MM.1S (cell line): ENCODE measurements at regions not wholly inside any gene's neighbourhood (a gene's known extent, or its start where the extent isn't known, plus 50 kb on each side); places are given as distances from the start of the nearest gene placed in this dataset.

Experiments used
- CTCF ChIP-seq: fragments of 300-600 bp; sonication (generic); IDR thresholded peaks from 2 replicates; pipeline ENCODE4 v1.5.1; 2016; ENCODE audit warnings: antibody characterized with exemption, low read length, mixed read lengths
- EZH2 ChIP-seq: fragments of 300-600 bp; sonication (generic); optimal IDR thresholded peaks from 2 replicates; pipeline ENCODE3; 2017; ENCODE audit warnings: low read depth, mild to moderate bottlenecking, antibody characterized with exemption, low read length, mixed read lengths
- EZH2phosphoT487 ChIP-seq: fragments of 300-600 bp; sonication (generic); IDR thresholded peaks from 2 replicates; pipeline ENCODE4 v1.6.1; 2018; ENCODE audit warnings: antibody characterized with exemption, low read length

GRCh38 chr11:36874291-36874690, 276.3 kb upstream of the RAG2 start:
- TF ChIP-seq CTCF (no peak), EZH2phosphoT487 (no peak), EZH2 (no peak)
